HG03066 (cell line): ENCODE measurements at regions not wholly inside any gene's neighbourhood (a gene's known extent, or its start where the extent isn't known, plus 50 kb on each side); places are given as distances from the start of the nearest gene placed in this dataset.
"Not testable (repeated sequence)": the region's sequence is repeated elsewhere in the genome, so short reads cannot be mapped to it uniquely, and the experiment has no call there.

Source experiments
- ATAC-seq: cut with Tn5 transposase; IDR thresholded peaks from one replicate; pipeline ENCODE4 v1.9.1; 2021; ENCODE audit warnings: low read depth; ENCODE audit not compliant: unreplicated experiment

GRCh38 chr21:25176637-25177412, 430.5 kb downstream of the MRPL39 start:
- ATAC-seq, result peak; percentile 74

- ATAC-seq, result peak; percentile 63
Measured at GRCh38 chr21:25175938-25176337, 431.3 kb downstream of the MRPL39 start.

- no peak for ATAC-seq
Measured at GRCh38 chr21:25171438-25171837, 435.8 kb downstream of the MRPL39 start.

- ATAC-seq, result no peak
Measured at GRCh38 chr21:25170681-25171080, 436.6 kb downstream of the MRPL39 start.

DNA sequence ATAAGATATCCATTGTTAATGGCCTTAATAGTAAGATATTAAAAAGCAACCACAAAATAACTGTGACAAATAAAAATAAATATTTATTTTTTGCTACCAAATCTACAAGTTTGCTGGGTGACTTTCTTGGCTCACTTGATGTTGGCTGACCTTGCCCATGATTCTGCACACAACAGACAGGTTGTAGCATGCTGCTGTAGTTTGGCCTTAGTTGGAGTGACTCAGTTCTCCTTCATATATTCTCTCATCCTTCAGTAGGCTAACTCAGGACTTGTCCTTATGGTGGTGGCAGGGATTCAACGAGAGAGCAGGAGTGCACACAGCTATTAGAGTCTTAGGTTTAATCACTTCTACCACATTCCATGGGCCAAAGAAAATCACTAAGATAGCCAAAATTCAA, 437.9 kb downstream of the MRPL39 start:
- no peak for ATAC-seq

DNA sequence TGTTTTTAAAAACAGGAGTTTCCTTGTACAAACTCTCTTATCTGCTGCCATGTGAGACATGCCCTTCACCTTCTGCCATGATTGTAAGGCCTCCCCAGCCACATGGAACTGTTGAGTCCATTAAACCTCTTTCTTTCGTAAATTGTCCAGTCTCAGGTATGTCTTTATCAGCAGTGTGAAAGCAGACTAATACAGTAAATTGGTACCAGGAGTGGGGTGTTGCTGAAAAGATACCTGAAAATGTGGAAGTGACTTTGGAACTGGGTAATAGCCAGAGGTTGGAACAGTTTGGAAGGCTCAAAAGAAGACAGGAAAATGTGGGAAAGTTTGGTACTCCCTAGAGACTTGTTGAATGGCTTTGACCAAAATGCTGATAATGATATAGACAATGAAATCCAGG, 440.4 kb downstream of the MRPL39 start:
- not testable (repeated sequence) for ATAC-seq

GRCh38 chr21:25161571-25161970, 445.7 kb downstream of the MRPL39 start:
- ATAC-seq, result no peak

DNA sequence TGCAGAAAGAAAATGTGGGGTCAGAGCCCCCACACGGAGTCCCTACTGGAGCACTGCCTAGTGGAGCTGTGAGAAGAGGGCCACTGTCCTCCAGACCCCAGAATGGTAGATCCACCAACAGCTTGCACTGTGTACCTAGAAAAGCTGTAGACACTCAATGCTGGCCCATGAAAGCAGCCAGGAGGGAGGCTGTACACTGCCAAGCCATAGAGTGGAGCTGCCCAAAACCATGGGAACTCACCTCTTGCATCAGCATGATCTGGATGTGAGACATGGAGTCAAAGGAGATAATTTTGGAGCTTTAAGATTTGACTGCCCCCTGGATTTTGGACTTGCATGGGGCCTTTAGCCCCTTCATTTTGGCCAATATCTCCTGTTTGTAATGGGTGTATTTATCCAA, 452.3 kb downstream of the MRPL39 start:
- not testable (repeated sequence) for ATAC-seq

DNA sequence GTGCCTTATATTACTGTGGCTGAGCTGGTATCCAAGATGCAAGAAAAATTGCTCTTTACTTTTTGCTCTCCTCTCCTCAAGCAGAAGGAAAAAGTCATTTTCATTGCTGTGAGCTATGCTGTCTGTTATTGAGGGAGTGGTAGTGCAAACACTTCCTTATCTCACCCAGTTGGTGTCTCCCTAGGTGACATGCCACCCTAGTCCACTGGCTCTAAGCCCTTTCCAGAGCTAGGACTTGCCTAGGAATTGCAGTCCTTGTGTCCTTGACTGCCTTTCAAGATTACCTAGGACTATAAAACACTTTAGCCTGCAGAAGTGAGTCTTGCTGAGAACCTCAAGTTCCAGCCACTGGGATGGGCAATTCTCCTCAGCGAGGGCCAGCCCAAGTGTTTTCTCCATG, 458.3 kb downstream of the MRPL39 start:
- ATAC-seq, result no peak

DNA sequence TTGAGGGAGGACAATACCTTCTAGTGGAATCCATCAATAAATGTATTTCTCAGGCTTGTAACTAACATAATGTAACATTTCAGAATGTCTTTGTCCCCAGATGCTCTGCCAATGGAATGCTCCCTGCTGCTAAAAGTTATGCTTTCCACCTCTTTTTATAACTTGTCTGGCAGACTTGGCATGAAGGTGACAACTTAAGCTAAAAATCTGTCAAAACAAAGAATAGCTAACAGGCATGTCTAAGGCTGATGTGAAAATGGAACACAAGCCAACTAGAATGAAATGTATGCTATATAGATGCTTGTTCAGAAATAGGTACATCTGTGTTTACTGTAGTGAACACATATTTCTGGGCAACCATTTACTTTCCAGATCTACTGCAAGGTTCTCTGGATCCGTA, 467.9 kb downstream of the MRPL39 start:
- no peak for ATAC-seq

DNA sequence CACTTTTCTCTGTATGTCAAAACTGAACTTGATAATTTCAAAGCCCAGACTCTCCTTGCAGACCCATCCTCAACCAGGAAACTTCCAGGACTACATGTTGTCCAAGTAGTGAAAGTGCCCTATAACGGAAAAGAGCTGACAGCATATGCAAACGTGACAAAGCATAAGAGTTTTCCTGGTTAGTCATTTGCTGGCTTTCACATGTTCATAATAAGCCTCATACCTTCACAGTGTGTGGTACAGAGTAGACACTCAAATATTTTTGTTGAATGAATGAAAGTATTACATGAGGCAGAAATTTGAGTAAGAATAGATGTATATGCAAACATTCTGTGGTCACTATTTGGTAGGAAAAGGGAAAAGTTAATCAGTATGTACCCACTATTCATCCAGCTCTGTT, 473.3 kb downstream of the MRPL39 start:
- ATAC-seq, result no peak

- ATAC-seq, result no peak
Measured at GRCh38 chr21:25127811-25128210, 479.5 kb downstream of the MRPL39 start.

DNA sequence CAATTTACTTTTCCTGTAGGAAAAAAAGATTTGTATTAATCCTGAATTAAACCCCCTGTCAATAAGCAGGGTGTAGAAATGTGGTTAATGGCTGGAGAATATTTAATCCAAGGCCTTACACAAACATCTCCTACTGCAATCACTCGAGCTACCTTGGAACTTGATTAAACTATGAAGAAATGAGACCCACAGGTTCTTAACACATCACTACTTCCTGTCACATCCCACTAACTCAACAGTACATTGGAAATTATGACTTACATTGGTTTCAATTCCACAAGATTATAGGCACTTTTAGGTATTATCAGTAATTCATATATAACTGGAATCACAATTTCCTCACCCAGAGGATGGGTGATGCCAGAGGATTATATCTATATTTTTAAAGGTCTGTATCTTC, 480.3 kb downstream of the MRPL39 start:
- ATAC-seq, result no peak

GRCh38 chr21:25126564-25126963, 480.7 kb downstream of the MRPL39 start:
- ATAC-seq, result no peak

DNA sequence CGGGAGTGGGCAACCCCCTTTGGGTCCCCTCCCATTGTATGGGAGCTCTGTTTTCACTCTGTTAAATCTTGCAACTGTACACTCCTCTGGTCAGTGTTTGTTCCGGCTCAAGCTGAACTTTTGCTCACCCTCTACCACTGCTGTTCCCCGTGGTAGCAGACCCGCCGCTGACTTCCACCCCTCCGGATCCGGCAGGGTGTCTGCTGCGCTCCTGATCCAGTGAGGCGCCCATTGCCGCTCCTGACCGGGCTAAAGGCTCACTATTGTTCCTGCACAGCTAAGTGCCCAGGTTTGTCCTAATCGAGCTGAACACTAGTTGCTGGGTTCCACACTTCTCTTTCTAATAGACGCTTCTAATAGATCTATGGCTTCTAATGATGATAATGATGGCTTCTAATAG, 488.6 kb downstream of the MRPL39 start:
- ATAC-seq, result no peak

GRCh38 chr21:25115021-25115420, 492.3 kb downstream of the MRPL39 start:
- ATAC-seq, result peak; percentile 91

GRCh38 chr21:25107708-25108107, 499.6 kb downstream of the MRPL39 start:
- no peak for ATAC-seq

DNA sequence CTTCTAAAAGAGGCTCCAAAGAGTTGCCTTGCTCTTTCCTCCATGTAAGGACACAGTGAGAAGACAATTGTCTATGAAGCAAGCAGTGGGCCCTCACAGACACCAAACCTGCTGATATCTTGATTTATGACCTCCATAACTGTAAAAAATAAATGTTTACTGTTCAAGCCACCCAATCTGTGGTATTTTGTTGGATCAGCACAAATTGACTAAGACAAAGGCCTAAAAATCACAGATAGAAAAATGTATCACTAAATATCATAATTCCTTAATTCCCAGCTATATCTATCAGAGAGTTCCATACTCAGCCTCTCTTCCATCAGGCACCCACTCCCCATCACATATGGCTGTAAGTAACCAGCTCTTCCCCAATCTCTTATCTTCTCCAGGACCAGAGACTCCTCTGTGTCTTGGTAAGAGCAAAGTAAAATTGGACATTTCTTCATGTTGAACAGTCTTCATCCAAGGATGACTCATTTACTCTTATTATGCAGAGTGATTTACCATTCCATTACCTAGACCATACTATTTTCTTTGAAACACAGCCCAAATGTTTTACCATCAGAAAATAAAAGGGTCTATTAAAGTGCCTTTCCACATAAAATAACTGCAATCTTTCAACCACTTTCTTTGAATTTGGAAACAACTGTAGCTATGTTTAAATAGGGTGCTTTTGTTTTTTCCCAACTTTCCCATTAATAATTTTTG, 503.6 kb downstream of the MRPL39 start:
- ATAC-seq, result no peak

DNA sequence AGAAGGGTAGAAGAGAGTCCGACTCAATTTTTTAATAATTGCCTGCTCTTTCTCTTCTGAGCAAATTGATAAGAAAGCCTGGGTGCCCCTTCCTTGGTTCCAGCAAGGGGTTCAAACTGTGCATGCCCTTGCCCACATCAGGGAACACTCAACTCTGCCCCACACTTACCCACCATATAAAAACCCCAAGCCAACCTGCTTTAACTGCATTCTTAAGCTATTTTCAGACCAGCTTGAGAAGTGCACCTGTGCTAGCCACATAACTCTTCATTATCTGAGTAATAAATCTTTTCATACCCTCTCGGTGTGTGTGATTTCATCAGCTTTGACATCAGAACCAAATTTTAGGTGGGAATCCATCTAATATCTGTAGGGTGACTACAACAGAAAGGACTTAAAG, 509.6 kb downstream of the MRPL39 start:
- no peak for ATAC-seq

GRCh38 chr21:25094695-25095094, 512.6 kb downstream of the MRPL39 start:
- no peak for ATAC-seq

GRCh38 chr21:25092441-25093011, 514.8 kb downstream of the MRPL39 start:
- no peak for ATAC-seq

GRCh38 chr21:25081096-25081495, 526.2 kb downstream of the MRPL39 start:
- no peak for ATAC-seq
